Heart right ventricle (tissue), 16 donors: ENCODE measurements at regions not wholly inside any gene's neighbourhood (a gene's known extent, or its start where the extent isn't known, plus 50 kb on each side); places are given as distances from the start of the nearest gene placed in this dataset.

Source experiments
- ATAC-seq, 8 donors: fragments of 200-7000 bp; cut with Tn5 transposase; one replicate each; pipeline ENCODE4 v1.9.1; 2020; ENCODE audit warnings: mild to moderate bottlenecking in 8 of 8, moderate library complexity in 8 of 8, moderate number of reproducible peaks in 1 of 8
- DNase-seq, 2 donors: peaks; one replicate each; pipeline ENCODE4 v3.0.0-alpha.2; 2020
- H3K27ac ChIP-seq, 10 donors: fragments of 200-600 bp; sonication (generic) in 2 of 10; one replicate each; pipeline versions ENCODE4 v1.5.0 to v1.8.0; 2020 to 2022; ENCODE audit warnings: mild to moderate bottlenecking in 3 of 10
- H3K27me3 ChIP-seq, 7 donors: fragments of 200-600 bp; one replicate each; pipeline ENCODE4 v1.8.0; 2021 to 2022; ENCODE audit warnings: mild to moderate bottlenecking in 2 of 7
- H3K36me3 ChIP-seq, 9 donors: fragments of 200-600 bp; sonication (generic) in 1 of 9; one replicate each; pipeline versions ENCODE4 v1.5.0 to v1.8.0; 2020 to 2022; ENCODE audit warnings: mild to moderate bottlenecking in 2 of 9
- H3K4me1 ChIP-seq, 9 donors: fragments of 200-600 bp; sonication (generic) in 1 of 9; one replicate each; pipeline versions ENCODE4 v1.5.0 to v1.8.0; 2020 to 2022; ENCODE audit warnings: mild to moderate bottlenecking in 4 of 9
- H3K4me3 ChIP-seq, 10 donors: fragments of 200-600 bp; sonication (generic) in 2 of 10; one replicate each; pipeline versions ENCODE4 v1.5.0 to v1.8.0; 2020 to 2022; ENCODE audit warnings: mild to moderate bottlenecking in 7 of 10, moderate library complexity in 2 of 10
- H3K9me3 ChIP-seq, 11 donors: fragments of 200-600 bp in 10 of 11; sonication (generic) in 2 of 11; one replicate each; pipeline versions ENCODE4 v1.5.0 to v1.8.0; 2013 to 2022; ENCODE audit warnings: mild to moderate bottlenecking in 2 of 11, control low read depth in 1 of 11, moderate library complexity in 1 of 11
- CTCF ChIP-seq, 9 donors: fragments of 200-600 bp; sonication (generic) in 2 of 9; IDR thresholded peaks; one replicate each; pipeline versions ENCODE4 v1.5.0 to v1.8.0; 2021 to 2022; ENCODE audit warnings: antibody characterized with exemption in 9 of 9, mild to moderate bottlenecking in 5 of 9, moderate library complexity in 1 of 9
- WGBS, 2 donors: extraction: QIAGEN DNeasy Blood & Tissue Kit; methylation state at CpG; one replicate each; pipeline ENCODE4 v1.1.7; 2013; ENCODE audit warnings: inconsistent platforms in 1 of 2; 5-methylcytosine and 5-hydroxymethylcytosine counted together
- intact Hi-C, 10 donors: fragments of 100-400 bp; cut with DNase I; formaldehyde crosslinking; loops; one replicate each; pipeline versions ENCODE4 v1.11.1 to v1.14.2; 2022
- donor health status: Arrhythmogenic right ventricular cardiomyopathy.
- donor health status: ischemic (EF 13 %, LVEDD 7.1; RV severe dilation, severe dysfunction).
- donor health status: healthy with polysubstance abuse.
- donor health status: DM: no; HTN: yes; CAD: no.
- donor health status: DM: no; HTN: no; CAD: no.
- donor health status: ischemic (EF 25% LVEDD 6.9; RV normal size, moderate dysfunction).
- donor health status: ischemic (EF 25% LVEDD 5.7; RV mildly dilated, moderate dysfunction).
- donor health status: healthy.
- donor health status: DM: yes; HTN: yes; CAD: no.
- donor health status: Ischemic cardiomyopathy.
- donor health status: ischemic (EF 35%, LVEDD 5.7; RV mildly dilated, moderate dysfunction).
- donor health status: nonischemic (EF 11% LVEDD 7.7; RV severe dilation, severe dysfunction).
- donor health status: DM: yes; HTN: yes; CAD: no.
- donor health status: PGD.
- donor health status: ischemic (EF 29% LVEDD 5.4; RV normal size, mild dysfunction).
- donor health status: nonischemic (EF 23%, LVEDD 6.1; RV moderate dilation, normal function).

GRCh38 chr4:186775902-186776301 lies 52.2 kb upstream of the FAT1 start:
- Histone ChIP-seq H3K36me3 (no peaks in the 10 kb centered on the region), H3K4me3 (no peak overlapping the region), H3K9me3 (no peaks in the 10 kb centered on the region), H3K27ac (no peak overlapping the region), H3K27me3 (no peaks in the 10 kb centered on the region), H3K4me1 (no peaks in the 10 kb centered on the region)
- DNase-seq (no peak), ATAC-seq (no peak)
- 60 to 71% methylated on average over 2 of the region's 2 CpGs for WGBS, 2 donors
- no peak for TF ChIP-seq CTCF (IDR thresholded peaks at IDR 0.05)
- intact Hi-C loops, result no loop called here

- Histone ChIP-seq H3K4me1 (no peaks in the 10 kb centered on the region), H3K9me3 (no peaks in the 10 kb centered on the region), H3K4me3 (no peak overlapping the region), H3K27ac (no peak overlapping the region), H3K27me3 (no peaks in the 10 kb centered on the region), H3K36me3 (no peaks in the 10 kb centered on the region)
- no peak for TF ChIP-seq CTCF (IDR thresholded peaks at IDR 0.05)
- no peak for ATAC-seq
- WGBS, 2 donors, result 93 to 97% methylated on average over 7 of the region's 7 CpGs
- no peak for DNase-seq
- intact Hi-C loops, result no loop called here
Measured at GRCh38 chr4:186778134-186778533, 54.5 kb upstream of the FAT1 start.

GRCh38 chr4:186780291-186781031 lies 56.8 kb upstream of the FAT1 start:
- Histone ChIP-seq H3K36me3 (no peaks in the 10 kb centered on the region), H3K27me3 (no peaks in the 10 kb centered on the region), H3K4me3 (no peak overlapping the region), H3K9me3 (no peaks in the 10 kb centered on the region), H3K4me1 (no peaks in the 10 kb centered on the region), H3K27ac (no peak overlapping the region)
- TF ChIP-seq CTCF (IDR thresholded peaks at IDR 0.05), result no peak
- WGBS, 2 donors, result 37 to 50% methylated on average over 4 of the region's 4 CpGs
- DNase-seq, result no peak
- intact Hi-C loops, result no loop called here
- no peak for ATAC-seq

GRCh38 chr4:186781032-186781917 lies 57.6 kb upstream of the FAT1 start:
- no peak for ATAC-seq
- WGBS, 2 donors, result 58 to 61% methylated on average over 6 of the region's 6 CpGs
- H3K9me3 ChIP-seq, result no peaks in the 10 kb centered on the region

More at GRCh38 chr4:186781032-186781917, 57.6 kb upstream of the FAT1 start:
- TF ChIP-seq CTCF (IDR thresholded peaks at IDR 0.05), result no peak
- intact Hi-C loops, result no loop called here
- Histone ChIP-seq H3K36me3 (no peaks in the 10 kb centered on the region), H3K27me3 (no peaks in the 10 kb centered on the region), H3K4me3 (no peak overlapping the region), H3K27ac (no peak overlapping the region), H3K4me1 (no peaks in the 10 kb centered on the region)
- DNase-seq, result no peak
